ENCODE measurements at regions not wholly inside any gene's neighbourhood (a gene's known extent, or its start where the extent isn't known, plus 50 kb on each side); places are given as distances from the start of the nearest gene placed in this dataset.

DNA sequence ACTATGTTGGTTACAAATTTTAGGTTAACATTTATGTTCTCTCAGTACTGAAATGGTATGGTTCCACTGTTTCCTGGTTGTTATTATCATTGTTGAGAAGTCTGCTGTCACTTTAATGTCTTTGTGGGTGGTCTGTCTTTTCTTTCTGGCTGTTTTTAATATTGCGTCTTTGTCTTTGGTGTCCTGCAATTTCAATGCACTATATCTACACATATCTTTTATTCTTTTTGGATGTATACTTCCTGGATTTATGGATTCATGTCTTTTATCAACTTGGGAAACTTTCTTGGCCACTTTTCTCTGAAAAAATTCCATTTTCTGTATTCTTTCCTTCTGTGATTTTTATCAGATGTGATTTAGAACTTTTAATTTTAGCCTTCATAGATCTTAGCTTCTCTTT lies 250.2 kb downstream of the BUB3 start:
- WGBS, 2 experiments (ENCODE audit: insufficient coverage in 2 of 2) = no CpG with 5 or more reads among the region's 1 CpG
- peaks cover 6% of the 10 kb centered on the region for H3K9me3 ChIP-seq (ENCODE audit: control insufficient read depth, low read length)
- H3K27ac ChIP-seq (ENCODE audit: low read depth, low read length, severe bottlenecking) = no peak overlapping the region
- H3K4me1 ChIP-seq (ENCODE audit: control insufficient read depth, insufficient read depth, low read length, poor library complexity, severe bottlenecking) = no peaks in the 10 kb centered on the region
- no peaks in the 10 kb centered on the region for H3K36me3 ChIP-seq (ENCODE audit: control insufficient read depth, insufficient read depth, low read length)
- no peak overlapping the region for H3K4me3 ChIP-seq (ENCODE audit: extremely low read depth, insufficient read depth, low read length, poor library complexity, severe bottlenecking)

- H3K36me3 ChIP-seq (ENCODE audit: control insufficient read depth, insufficient read depth, low read length) = no peaks in the 10 kb centered on the region
- H3K4me1 ChIP-seq (ENCODE audit: control insufficient read depth, insufficient read depth, low read length, poor library complexity, severe bottlenecking) = no peaks in the 10 kb centered on the region
- peaks cover 6% of the 10 kb centered on the region for H3K9me3 ChIP-seq (ENCODE audit: control insufficient read depth, low read length)
- WGBS, 2 experiments (ENCODE audit: insufficient coverage in 2 of 2) = 100% methylated on average over 1 to 2 of the region's 3 CpGs
- H3K4me3 ChIP-seq (ENCODE audit: extremely low read depth, insufficient read depth, low read length, poor library complexity, severe bottlenecking) = no peak overlapping the region
- H3K27ac ChIP-seq (ENCODE audit: low read depth, low read length, severe bottlenecking) = no peak overlapping the region
These were observed 254.5 kb downstream of the BUB3 start for GRCh38 chr10:123408660-123409059.

DNA sequence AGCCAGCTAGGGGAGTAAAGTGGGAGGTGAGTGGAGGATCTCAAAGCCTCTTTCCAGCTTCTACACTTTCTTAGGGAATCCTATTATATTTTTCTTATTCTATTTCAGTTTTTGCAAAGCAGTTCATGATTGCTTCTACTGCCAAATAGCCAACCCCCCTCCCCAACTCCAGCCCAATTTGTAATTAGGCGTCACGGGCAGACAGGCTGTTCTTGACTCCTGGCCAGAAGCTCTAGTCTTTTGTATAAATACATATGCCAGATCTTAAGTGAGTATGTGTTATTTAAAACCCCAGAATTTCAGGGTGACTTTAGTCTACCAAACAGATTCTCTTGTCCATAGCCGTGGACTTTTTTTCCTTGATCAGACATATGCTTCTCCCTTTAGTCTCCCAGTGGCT lies 255.2 kb downstream of the BUB3 start:
- H3K36me3 ChIP-seq (ENCODE audit: control insufficient read depth, insufficient read depth, low read length) = no peaks in the 10 kb centered on the region
- WGBS, 2 experiments (ENCODE audit: insufficient coverage in 2 of 2) = 86 to 92% methylated on average over 1 of the region's 3 CpGs
- no peak overlapping the region for H3K27ac ChIP-seq (ENCODE audit: low read depth, low read length, severe bottlenecking)
- no peak overlapping the region for H3K4me3 ChIP-seq (ENCODE audit: extremely low read depth, insufficient read depth, low read length, poor library complexity, severe bottlenecking)
- H3K4me1 ChIP-seq (ENCODE audit: control insufficient read depth, insufficient read depth, low read length, poor library complexity, severe bottlenecking) = no peaks in the 10 kb centered on the region
- peaks cover 4% of the 10 kb centered on the region for H3K9me3 ChIP-seq (ENCODE audit: control insufficient read depth, low read length)

DNA sequence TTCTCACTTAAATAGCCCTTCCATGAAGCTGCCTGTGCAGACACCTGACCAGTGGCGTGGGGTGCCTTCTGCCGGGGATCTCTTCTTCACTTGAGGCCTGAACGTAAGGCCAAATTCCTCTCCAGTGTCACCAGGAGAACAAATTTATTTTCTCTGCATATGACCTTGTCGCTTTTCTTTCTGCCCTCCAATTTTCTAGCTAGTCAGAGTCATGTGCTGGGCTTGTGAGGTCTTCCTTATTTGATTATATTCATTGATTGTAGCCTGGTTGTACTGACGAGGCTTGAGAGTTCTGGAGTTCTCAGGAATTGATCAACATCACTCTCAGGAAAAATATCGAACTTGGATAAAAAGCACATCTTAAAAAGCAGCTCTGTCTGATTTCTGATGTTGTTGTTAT lies 255.7 kb downstream of the BUB3 start:
- H3K4me3 ChIP-seq (ENCODE audit: extremely low read depth, insufficient read depth, low read length, poor library complexity, severe bottlenecking) = no peak overlapping the region
- no peak overlapping the region for H3K27ac ChIP-seq (ENCODE audit: low read depth, low read length, severe bottlenecking)
- no peaks in the 10 kb centered on the region for H3K9me3 ChIP-seq (ENCODE audit: control insufficient read depth, low read length)
- no peaks in the 10 kb centered on the region for H3K36me3 ChIP-seq (ENCODE audit: control insufficient read depth, insufficient read depth, low read length)
- WGBS, 2 experiments (ENCODE audit: insufficient coverage in 2 of 2) = 85 to 89% methylated on average over 3 to 6 of the region's 6 CpGs
- H3K4me1 ChIP-seq (ENCODE audit: control insufficient read depth, insufficient read depth, low read length, poor library complexity, severe bottlenecking) = no peaks in the 10 kb centered on the region

GRCh38 chr10:123413353-123413752 lies 252.8 kb upstream of the GPR26 start:
- H3K9me3 ChIP-seq (ENCODE audit: control insufficient read depth, low read length) = no peaks in the 10 kb centered on the region
- 95 to 100% methylated on average over 2 of the region's 2 CpGs for WGBS, 2 experiments (ENCODE audit: insufficient coverage in 2 of 2)
- H3K27ac ChIP-seq (ENCODE audit: low read depth, low read length, severe bottlenecking) = no peak overlapping the region
- no peaks in the 10 kb centered on the region for H3K36me3 ChIP-seq (ENCODE audit: control insufficient read depth, insufficient read depth, low read length)
- H3K4me3 ChIP-seq (ENCODE audit: extremely low read depth, insufficient read depth, low read length, poor library complexity, severe bottlenecking) = no peak overlapping the region
- no peaks in the 10 kb centered on the region for H3K4me1 ChIP-seq (ENCODE audit: control insufficient read depth, insufficient read depth, low read length, poor library complexity, severe bottlenecking)

DNA sequence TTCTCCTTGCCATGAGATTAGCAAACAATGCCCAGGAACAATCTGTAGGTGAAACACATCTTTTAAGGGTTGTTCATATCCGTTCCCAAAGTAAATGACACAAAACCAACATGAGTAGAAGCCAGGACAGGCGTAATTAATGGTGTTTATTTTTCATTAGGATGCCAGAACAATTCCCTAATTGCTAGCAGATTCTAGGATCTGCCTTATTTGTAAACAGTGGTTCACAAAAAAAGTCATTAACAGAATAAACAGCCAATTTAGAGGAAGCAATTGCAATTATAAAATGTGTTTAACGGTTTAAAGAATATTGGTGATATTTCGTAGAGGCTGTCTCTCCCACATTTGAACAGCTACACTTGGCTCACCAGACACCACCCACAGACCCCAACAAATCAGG lies 250.6 kb upstream of the GPR26 start:
- Histone ChIP-seq H3K27ac (ENCODE audit: low read depth, low read length, severe bottlenecking) (no peak overlapping the region), H3K4me3 (ENCODE audit: extremely low read depth, insufficient read depth, low read length, poor library complexity, severe bottlenecking) (no peak overlapping the region), H3K9me3 (ENCODE audit: control insufficient read depth, low read length) (no peaks in the 10 kb centered on the region), H3K4me1 (ENCODE audit: control insufficient read depth, insufficient read depth, low read length, poor library complexity, severe bottlenecking) (no peaks in the 10 kb centered on the region), H3K36me3 (ENCODE audit: control insufficient read depth, insufficient read depth, low read length) (no peaks in the 10 kb centered on the region)
- 80 to 100% methylated on average over 1 to 2 of the region's 4 CpGs for WGBS, 2 experiments (ENCODE audit: insufficient coverage in 2 of 2)

GRCh38 chr10:123417414-123417813 lies 248.7 kb upstream of the GPR26 start:
- no CpG with 5 or more reads among the region's 2 CpGs for WGBS, 2 experiments (ENCODE audit: insufficient coverage in 2 of 2)
- Histone ChIP-seq H3K4me3 (ENCODE audit: extremely low read depth, insufficient read depth, low read length, poor library complexity, severe bottlenecking) (no peak overlapping the region), H3K27ac (ENCODE audit: low read depth, low read length, severe bottlenecking) (no peak overlapping the region), H3K4me1 (ENCODE audit: control insufficient read depth, insufficient read depth, low read length, poor library complexity, severe bottlenecking) (no peaks in the 10 kb centered on the region), H3K36me3 (ENCODE audit: control insufficient read depth, insufficient read depth, low read length) (no peaks in the 10 kb centered on the region), H3K9me3 (ENCODE audit: control insufficient read depth, low read length) (no peaks in the 10 kb centered on the region)

GRCh38 chr10:123421461-123421860 lies 244.7 kb upstream of the GPR26 start:
- no peak overlapping the region for H3K4me3 ChIP-seq (ENCODE audit: extremely low read depth, insufficient read depth, low read length, poor library complexity, severe bottlenecking)
- no peaks in the 10 kb centered on the region for H3K4me1 ChIP-seq (ENCODE audit: control insufficient read depth, insufficient read depth, low read length, poor library complexity, severe bottlenecking)
- H3K9me3 ChIP-seq (ENCODE audit: control insufficient read depth, low read length) = no peaks in the 10 kb centered on the region
- WGBS, 2 experiments (ENCODE audit: insufficient coverage in 2 of 2) = 80% methylated on average over 1 of the region's 2 CpGs; no CpG with 5 or more reads in 1 of the 2 experiments
- no peaks in the 10 kb centered on the region for H3K36me3 ChIP-seq (ENCODE audit: control insufficient read depth, insufficient read depth, low read length)
- no peak overlapping the region for H3K27ac ChIP-seq (ENCODE audit: low read depth, low read length, severe bottlenecking)

- Histone ChIP-seq H3K9me3 (ENCODE audit: control insufficient read depth, low read length) (no peaks in the 10 kb centered on the region), H3K4me1 (ENCODE audit: control insufficient read depth, insufficient read depth, low read length, poor library complexity, severe bottlenecking) (no peaks in the 10 kb centered on the region), H3K27ac (ENCODE audit: low read depth, low read length, severe bottlenecking) (no peak overlapping the region), H3K36me3 (ENCODE audit: control insufficient read depth, insufficient read depth, low read length) (no peaks in the 10 kb centered on the region), H3K4me3 (ENCODE audit: extremely low read depth, insufficient read depth, low read length, poor library complexity, severe bottlenecking) (no peak overlapping the region)
- 91 to 100% methylated on average over 4 to 5 of the region's 5 CpGs for WGBS, 2 experiments (ENCODE audit: insufficient coverage in 2 of 2)
These were observed 243.9 kb upstream of the GPR26 start for GRCh38 chr10:123422261-123422660.

- Histone ChIP-seq H3K36me3 (ENCODE audit: control insufficient read depth, insufficient read depth, low read length) (no peaks in the 10 kb centered on the region), H3K4me3 (ENCODE audit: extremely low read depth, insufficient read depth, low read length, poor library complexity, severe bottlenecking) (no peak overlapping the region), H3K27ac (ENCODE audit: low read depth, low read length, severe bottlenecking) (no peak overlapping the region), H3K4me1 (ENCODE audit: control insufficient read depth, insufficient read depth, low read length, poor library complexity, severe bottlenecking) (no peaks in the 10 kb centered on the region), H3K9me3 (ENCODE audit: control insufficient read depth, low read length) (no peaks in the 10 kb centered on the region)
- WGBS, 2 experiments (ENCODE audit: insufficient coverage in 2 of 2) = 100% methylated on average over 1 of the region's 6 CpGs
These were observed 241.6 kb upstream of the GPR26 start for GRCh38 chr10:123424537-123424936.

- no peaks in the 10 kb centered on the region for H3K36me3 ChIP-seq (ENCODE audit: control insufficient read depth, insufficient read depth, low read length)
- H3K4me3 ChIP-seq (ENCODE audit: extremely low read depth, insufficient read depth, low read length, poor library complexity, severe bottlenecking) = no peak overlapping the region
- WGBS, 2 experiments (ENCODE audit: insufficient coverage in 2 of 2) = 75 to 100% methylated on average over 1 to 2 of the region's 6 CpGs
- H3K27ac ChIP-seq (ENCODE audit: low read depth, low read length, severe bottlenecking) = no peak overlapping the region
- no peaks in the 10 kb centered on the region for H3K9me3 ChIP-seq (ENCODE audit: control insufficient read depth, low read length)
- no peaks in the 10 kb centered on the region for H3K4me1 ChIP-seq (ENCODE audit: control insufficient read depth, insufficient read depth, low read length, poor library complexity, severe bottlenecking)
These were observed 240.5 kb upstream of the GPR26 start for GRCh38 chr10:123425680-123426079.

Data from mesodermal cell (in vitro differentiated cells).